Endodermal cell (in vitro differentiated cells): ENCODE measurements at regions not wholly inside any gene's neighbourhood (a gene's known extent, or its start where the extent isn't known, plus 50 kb on each side); places are given as distances from the start of the nearest gene placed in this dataset.
A peak's percentile ranks its signal among the peaks of the same experiment; 100 is the strongest.

Experiments used
- DNase-seq: peaks from one replicate; pipeline ENCODE4 v3.0.0-alpha.2; 2017
- H3K27ac ChIP-seq: 2 replicates; pipeline ENCODE4 v1.5.1; 2013; ENCODE audit warnings: mild to moderate bottlenecking, low read depth, low read length, moderate library complexity
- H3K27me3 ChIP-seq: 2 replicates; pipeline ENCODE4 v1.6.1; 2013; ENCODE audit warnings: mild to moderate bottlenecking, low read length, moderate library complexity; ENCODE audit not compliant: insufficient read depth, control insufficient read depth, poor library complexity, severe bottlenecking
- H3K36me3 ChIP-seq: 2 replicates; pipeline ENCODE4 v1.7.0; 2013; ENCODE audit warnings: mild to moderate bottlenecking, low read length, moderate library complexity; ENCODE audit not compliant: control insufficient read depth, insufficient read depth
- H3K4me1 ChIP-seq: one replicate; pipeline ENCODE4 v1.7.0; 2013; ENCODE audit warnings: low read length; ENCODE audit not compliant: control insufficient read depth, insufficient read depth
- H3K4me3 ChIP-seq: 2 replicates; pipeline ENCODE4 v1.5.1; 2013; ENCODE audit warnings: mild to moderate bottlenecking, low read length, moderate library complexity
- H3K9ac ChIP-seq: 2 replicates; pipeline ENCODE4 v1.6.1; 2013; ENCODE audit warnings: mild to moderate bottlenecking, low read length, moderate library complexity; ENCODE audit not compliant: poor library complexity, severe bottlenecking; ENCODE audit errors: extremely low read depth
- H3K9me3 ChIP-seq: 2 replicates; pipeline ENCODE4 v1.6.1; 2013; ENCODE audit warnings: mild to moderate bottlenecking, low read length, moderate library complexity; ENCODE audit not compliant: control insufficient read depth
- H3K27ac Mint-ChIP-seq: 2 replicates; pipeline ENCODE4 v1.8.0; 2020; ENCODE audit warnings: mixed read lengths
- H3K27me3 Mint-ChIP-seq: 2 replicates; pipeline ENCODE4 v1.8.0; 2021; ENCODE audit warnings: mild to moderate bottlenecking, mixed read lengths; ENCODE audit not compliant: insufficient read depth
- H3K36me3 Mint-ChIP-seq: 2 replicates; pipeline ENCODE4 v1.8.0; 2020; ENCODE audit warnings: low read depth, mixed read lengths
- H3K4me1 Mint-ChIP-seq: 2 replicates; pipeline ENCODE4 v1.8.0; 2020; ENCODE audit warnings: mixed read lengths
- H3K4me3 Mint-ChIP-seq: 2 replicates; pipeline ENCODE4 v1.8.0; 2020; ENCODE audit warnings: mild to moderate bottlenecking, moderate library complexity, mixed read lengths
- H3K9me3 Mint-ChIP-seq: 2 replicates; pipeline ENCODE4 v1.8.0; 2020; ENCODE audit warnings: mild to moderate bottlenecking, mixed read lengths
- CTCF ChIP-seq: fragments of 200-600 bp; sonication (generic); conservative IDR thresholded peaks from 2 replicates; pipeline ENCODE4 v1.5.0; 2021; ENCODE audit warnings: antibody characterized with exemption, mild to moderate bottlenecking
- WGBS, 2 experiments: methylation state at CpG; one replicate each; pipeline versions ENCODE4 v1.1.5 to v1.1.7; 2013; ENCODE audit warnings: missing lambda C conversion rate in 2 of 2, mixed read lengths in 1 of 2; ENCODE audit not compliant: insufficient coverage in 1 of 2, insufficient read length in 1 of 2; 5-methylcytosine and 5-hydroxymethylcytosine counted together

- Mint-ChIP-seq H3K4me1 (peaks cover 12% of the 10 kb centered on the region), H3K27me3 (peaks cover 1% of the 10 kb centered on the region), H3K9me3 (peaks cover 13% of the 10 kb centered on the region), H3K27ac (no peak overlapping the region), H3K4me3 (no peak overlapping the region), H3K36me3 (no peaks in the 10 kb centered on the region)
- Histone ChIP-seq H3K9ac (no peak overlapping the region), H3K4me1 (no peaks in the 10 kb centered on the region), H3K9me3 (no peaks in the 10 kb centered on the region), H3K27ac (peak overlapping the region; percentile 29), H3K4me3 (no peak overlapping the region), H3K36me3 (no peaks in the 10 kb centered on the region), H3K27me3 (no peaks in the 10 kb centered on the region)
- WGBS, 2 experiments, result 79 to 89% methylated on average over 15 to 17 of the region's 17 CpGs
- TF ChIP-seq CTCF, result no peak
- peak; percentile 65 for DNase-seq
Observed at GRCh38 chr9:129524582-129525270, 96.2 kb downstream of the C9orf50 start.

DNA sequence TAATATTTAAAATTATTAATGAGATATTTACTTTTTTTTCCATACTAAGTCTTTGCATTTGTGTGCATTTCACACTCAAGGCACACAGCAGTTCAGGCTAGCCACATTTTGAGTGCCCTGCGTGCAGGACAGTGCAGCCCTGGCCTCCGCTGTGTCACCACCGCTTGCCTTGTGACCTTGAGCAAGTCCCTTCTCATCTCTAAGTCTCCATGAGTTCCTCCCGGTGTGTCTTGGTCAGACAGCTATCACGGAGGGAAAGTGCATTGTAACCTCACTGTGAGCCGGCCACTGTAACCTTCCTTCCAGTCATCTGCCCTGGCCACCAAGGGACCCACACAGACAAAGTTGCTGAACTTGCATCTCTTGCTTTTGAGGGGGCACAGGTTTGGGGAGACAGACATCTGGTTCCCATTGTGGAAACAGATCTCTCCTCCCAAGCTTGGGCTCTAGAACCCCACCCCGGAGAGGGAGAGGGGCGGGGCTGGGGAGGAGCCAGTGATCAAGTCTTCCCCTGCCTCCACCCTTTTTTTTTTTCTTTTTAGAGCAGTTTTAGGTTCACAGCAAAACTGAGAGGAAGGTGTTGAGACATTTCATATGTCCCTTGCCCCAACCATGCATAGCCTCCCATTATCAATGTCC is 96.8 kb downstream of the C9orf50 start:
- H3K4me1 Mint-ChIP-seq, result peaks cover 12% of the 10 kb centered on the region
- Histone ChIP-seq H3K36me3 (no peaks in the 10 kb centered on the region), H3K9ac (no peak overlapping the region), H3K27ac (no peak overlapping the region), H3K4me3 (no peak overlapping the region), H3K27me3 (no peaks in the 10 kb centered on the region), H3K4me1 (no peaks in the 10 kb centered on the region), H3K9me3 (no peaks in the 10 kb centered on the region)
- 83 to 98% methylated on average over 5 to 8 of the region's 8 CpGs for WGBS, 2 experiments
- H3K27me3 Mint-ChIP-seq, result peaks cover 1% of the 10 kb centered on the region
- no peak for TF ChIP-seq CTCF
- DNase-seq, result peak; percentile 78
- H3K36me3 Mint-ChIP-seq, result no peaks in the 10 kb centered on the region
- H3K9me3 Mint-ChIP-seq, result peaks cover 11% of the 10 kb centered on the region
- H3K27ac Mint-ChIP-seq, result no peak overlapping the region
- no peak overlapping the region for H3K4me3 Mint-ChIP-seq

GRCh38 chr9:129522351-129522750 is 98.5 kb downstream of the C9orf50 start:
- 82 to 90% methylated on average over 2 to 7 of the region's 7 CpGs for WGBS, 2 experiments
- H3K36me3 ChIP-seq, result no peaks in the 10 kb centered on the region
- Mint-ChIP-seq H3K27me3 (peaks cover 4% of the 10 kb centered on the region), H3K4me1 (peaks cover 12% of the 10 kb centered on the region), H3K4me3 (no peak overlapping the region), H3K36me3 (no peaks in the 10 kb centered on the region), H3K9me3 (peaks cover 7% of the 10 kb centered on the region), H3K27ac (no peak overlapping the region)
- no peak overlapping the region for H3K4me3 ChIP-seq
- no peak overlapping the region for H3K9ac ChIP-seq
- no peaks in the 10 kb centered on the region for H3K27me3 ChIP-seq
- no peak for DNase-seq
- H3K4me1 ChIP-seq, result no peaks in the 10 kb centered on the region
- no peak for TF ChIP-seq CTCF
- H3K9me3 ChIP-seq, result no peaks in the 10 kb centered on the region
- no peak overlapping the region for H3K27ac ChIP-seq
